SJSA1 (cell line): ENCODE measurements at regions not wholly inside any gene's neighbourhood (a gene's known extent, or its start where the extent isn't known, plus 50 kb on each side); places are given as distances from the start of the nearest gene placed in this dataset.
A peak's percentile ranks its signal among the peaks of the same experiment; 100 is the strongest.

Experiments used
- DNase-seq, 2 experiments: peaks; one replicate each; pipeline ENCODE4 v3.0.0-alpha.2; 2015 to 2020; ENCODE audit warnings: low spot score in 2 of 2, low read depth in 1 of 2
- H3K27ac ChIP-seq: fragments of 250-450 bp; sonication (Bioruptor Pico); 2 replicates; pipeline ENCODE4 v1.5.1; 2020; ENCODE audit warnings: mild to moderate bottlenecking, moderate library complexity
- H3K27me3 ChIP-seq: fragments of 250-450 bp; sonication (Bioruptor Pico); replicated peaks from 2 replicates; pipeline ENCODE4 v1.5.1; 2020; ENCODE audit warnings: mild to moderate bottlenecking, moderate library complexity
- H3K36me3 ChIP-seq: fragments of 250-450 bp; sonication (Bioruptor Pico); 2 replicates; pipeline ENCODE4 v1.5.1; 2020; ENCODE audit warnings: mild to moderate bottlenecking
- H3K4me1 ChIP-seq: fragments of 250-450 bp; sonication (Bioruptor Pico); replicated peaks from 2 replicates; pipeline ENCODE4 v1.6.1; 2021; ENCODE audit warnings: mild to moderate bottlenecking
- H3K4me3 ChIP-seq: fragments of 250-450 bp; sonication (Bioruptor Pico); 2 replicates; pipeline ENCODE4 v1.5.1; 2020; ENCODE audit warnings: mild to moderate bottlenecking
- H3K9me3 ChIP-seq: fragments of 250-450 bp; sonication (Bioruptor Pico); replicated peaks from 2 replicates; pipeline ENCODE4 v1.5.1; 2020; ENCODE audit warnings: mild to moderate bottlenecking

DNA sequence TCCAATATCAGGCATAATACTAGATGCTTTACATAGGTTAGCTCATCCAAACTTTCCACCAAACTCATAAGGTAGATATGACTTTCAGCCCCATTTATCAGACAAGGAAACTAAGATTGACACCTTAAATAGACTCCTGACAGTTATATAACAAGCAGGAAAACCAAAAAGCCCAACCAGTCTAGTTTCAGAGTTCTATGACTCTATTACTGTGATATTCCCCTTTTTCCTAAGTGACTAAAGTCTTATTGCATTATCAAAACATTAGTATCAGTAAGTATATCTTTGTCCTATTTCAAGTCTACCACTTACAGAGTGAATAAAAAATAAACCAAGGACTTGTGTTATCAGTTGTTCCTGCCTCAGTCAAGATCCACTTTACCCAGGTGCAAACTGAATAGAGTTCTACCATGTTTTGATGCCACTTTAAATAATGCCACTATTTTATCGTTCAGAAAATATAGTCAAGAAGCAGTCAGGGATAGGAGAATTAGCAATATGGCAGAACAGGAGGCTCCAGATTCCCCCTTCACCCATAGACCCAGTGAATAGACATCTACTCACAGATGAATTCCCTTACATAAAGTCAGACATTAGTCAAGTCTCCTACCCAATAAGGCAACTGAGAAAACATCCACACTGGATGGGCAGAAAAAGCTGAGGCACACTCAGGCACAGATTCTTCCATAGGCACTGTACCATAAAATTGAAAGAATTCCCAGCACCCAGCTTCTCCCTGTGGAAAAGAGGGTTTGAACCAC lies 74.1 kb downstream of the CRPPA start:
- Histone ChIP-seq H3K4me3 (no peak overlapping the region), H3K27ac (peak overlapping the region; percentile 83), H3K27me3 (no peaks in the 10 kb centered on the region), H3K36me3 (no peaks in the 10 kb centered on the region), H3K4me1 (peaks cover 31% of the 10 kb centered on the region), H3K9me3 (no peaks in the 10 kb centered on the region)
- peak in 1 of 2 experiments; percentile 6 for DNase-seq

- Histone ChIP-seq H3K36me3 (no peaks in the 10 kb centered on the region), H3K9me3 (no peaks in the 10 kb centered on the region), H3K4me3 (no peak overlapping the region), H3K27me3 (no peaks in the 10 kb centered on the region), H3K4me1 (peaks cover 31% of the 10 kb centered on the region), H3K27ac (peak overlapping the region; percentile 83)
- DNase-seq, result peak; percentile 71 to 96
Observed at GRCh38 chr7:16345979-16346958, 75.1 kb downstream of the CRPPA start.

DNA sequence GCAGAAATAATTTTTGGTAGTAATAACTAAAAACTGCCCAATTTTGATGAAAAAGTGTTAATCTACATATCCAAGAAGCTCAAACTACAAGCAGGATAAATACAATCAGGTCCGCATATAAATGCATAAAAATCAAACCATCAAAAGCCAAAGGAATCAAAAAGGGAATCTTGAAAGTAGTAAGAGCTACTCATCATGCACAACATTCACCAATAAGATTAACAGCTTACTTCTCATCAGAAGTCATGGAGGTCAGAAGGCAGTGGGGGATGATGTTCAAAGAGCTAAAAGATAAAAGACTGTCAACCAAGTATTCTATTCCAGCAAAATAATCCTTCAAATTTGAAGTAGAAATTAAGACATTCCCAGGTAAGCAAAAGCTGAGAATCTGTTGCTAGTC lies 76.4 kb downstream of the CRPPA start:
- DNase-seq, result no peak
- Histone ChIP-seq H3K9me3 (no peaks in the 10 kb centered on the region), H3K4me3 (no peak overlapping the region), H3K27ac (no peak overlapping the region), H3K36me3 (no peaks in the 10 kb centered on the region), H3K27me3 (no peaks in the 10 kb centered on the region), H3K4me1 (peaks cover 31% of the 10 kb centered on the region)

DNA sequence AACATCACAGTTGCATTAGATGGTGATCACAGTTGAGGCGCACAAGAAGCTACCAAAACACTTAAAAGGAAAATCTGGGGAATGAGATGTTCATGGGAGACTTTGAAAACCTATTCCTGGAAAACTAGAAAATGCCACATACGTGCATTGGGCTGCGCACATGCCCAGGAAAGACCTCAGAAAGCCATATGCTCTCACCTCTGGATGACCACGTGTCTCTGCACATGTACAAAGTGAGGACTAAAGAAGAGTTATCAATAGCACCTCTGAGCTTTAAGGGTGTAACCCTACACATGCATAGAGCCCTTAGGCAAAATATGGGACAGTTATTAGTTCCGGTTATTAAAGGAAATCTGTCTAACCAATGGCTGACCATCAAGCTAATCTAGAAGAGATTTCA lies 77.7 kb downstream of the CRPPA start:
- Histone ChIP-seq H3K36me3 (no peaks in the 10 kb centered on the region), H3K4me3 (no peak overlapping the region), H3K9me3 (no peaks in the 10 kb centered on the region), H3K27ac (no peak overlapping the region), H3K27me3 (no peaks in the 10 kb centered on the region), H3K4me1 (peaks cover 31% of the 10 kb centered on the region)
- DNase-seq, result no peak

- H3K9me3 ChIP-seq, result no peaks in the 10 kb centered on the region
- H3K4me3 ChIP-seq, result no peak overlapping the region
- H3K27ac ChIP-seq, result no peak overlapping the region
- DNase-seq, result no peak
- H3K4me1 ChIP-seq, result no peaks in the 10 kb centered on the region
- no peaks in the 10 kb centered on the region for H3K27me3 ChIP-seq
- no peaks in the 10 kb centered on the region for H3K36me3 ChIP-seq
Observed at GRCh38 chr7:16338065-16338464, 83.3 kb downstream of the CRPPA start.

GRCh38 chr7:16326106-16326505 lies 95.2 kb downstream of the CRPPA start:
- Histone ChIP-seq H3K4me1 (no peaks in the 10 kb centered on the region), H3K27me3 (no peaks in the 10 kb centered on the region), H3K4me3 (no peak overlapping the region), H3K27ac (no peak overlapping the region), H3K36me3 (no peaks in the 10 kb centered on the region), H3K9me3 (no peaks in the 10 kb centered on the region)
- DNase-seq, result no peak

- H3K4me1 ChIP-seq, result peaks cover 14% of the 10 kb centered on the region
- no peaks in the 10 kb centered on the region for H3K27me3 ChIP-seq
- H3K27ac ChIP-seq, result no peak overlapping the region
- H3K9me3 ChIP-seq, result no peaks in the 10 kb centered on the region
- no peak for DNase-seq
- no peak overlapping the region for H3K4me3 ChIP-seq
- no peaks in the 10 kb centered on the region for H3K36me3 ChIP-seq
Observed at GRCh38 chr7:16323313-16323712, 98.0 kb downstream of the CRPPA start.

- Histone ChIP-seq H3K4me3 (no peak overlapping the region), H3K36me3 (no peaks in the 10 kb centered on the region), H3K27me3 (no peaks in the 10 kb centered on the region), H3K4me1 (peaks cover 14% of the 10 kb centered on the region), H3K27ac (no peak overlapping the region), H3K9me3 (no peaks in the 10 kb centered on the region)
- no peak for DNase-seq
Observed at GRCh38 chr7:16320099-16320660, 101.2 kb downstream of the CRPPA start.

- no peak overlapping the region for H3K27ac ChIP-seq
- no peak overlapping the region for H3K4me3 ChIP-seq
- peak in 1 of 2 experiments; percentile 39 for DNase-seq
- H3K36me3 ChIP-seq, result no peaks in the 10 kb centered on the region
- no peaks in the 10 kb centered on the region for H3K9me3 ChIP-seq
- no peaks in the 10 kb centered on the region for H3K27me3 ChIP-seq
- peaks cover 14% of the 10 kb centered on the region for H3K4me1 ChIP-seq
Observed at GRCh38 chr7:16318989-16319915, 102.1 kb downstream of the CRPPA start.

GRCh38 chr7:16318463-16318862 lies 102.9 kb downstream of the CRPPA start:
- no peak for DNase-seq
- Histone ChIP-seq H3K9me3 (no peaks in the 10 kb centered on the region), H3K36me3 (no peaks in the 10 kb centered on the region), H3K4me1 (peaks cover 14% of the 10 kb centered on the region), H3K27ac (no peak overlapping the region), H3K27me3 (no peaks in the 10 kb centered on the region), H3K4me3 (no peak overlapping the region)

DNA sequence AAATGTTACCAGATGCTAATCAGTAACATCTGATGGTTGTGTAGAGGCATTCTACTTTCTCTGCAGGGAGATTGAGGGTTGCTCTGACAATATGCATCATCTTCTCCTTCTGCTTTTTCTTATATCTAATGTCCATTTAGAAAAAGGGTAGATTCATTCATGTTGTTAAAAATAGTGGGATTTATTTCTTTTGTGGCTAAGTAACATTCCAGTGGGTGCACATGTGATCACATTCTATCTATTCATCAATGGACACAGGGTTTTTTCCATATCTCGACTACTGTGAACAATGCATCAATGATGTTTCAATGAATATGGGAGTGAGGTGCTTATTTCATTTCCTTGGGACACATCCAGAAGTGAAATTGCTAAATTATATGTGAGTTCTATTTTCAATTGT lies 103.9 kb downstream of the CRPPA start:
- Histone ChIP-seq H3K27ac (no peak overlapping the region), H3K36me3 (no peaks in the 10 kb centered on the region), H3K4me3 (no peak overlapping the region), H3K4me1 (peaks cover 14% of the 10 kb centered on the region), H3K27me3 (no peaks in the 10 kb centered on the region), H3K9me3 (no peaks in the 10 kb centered on the region)
- no peak for DNase-seq

DNA sequence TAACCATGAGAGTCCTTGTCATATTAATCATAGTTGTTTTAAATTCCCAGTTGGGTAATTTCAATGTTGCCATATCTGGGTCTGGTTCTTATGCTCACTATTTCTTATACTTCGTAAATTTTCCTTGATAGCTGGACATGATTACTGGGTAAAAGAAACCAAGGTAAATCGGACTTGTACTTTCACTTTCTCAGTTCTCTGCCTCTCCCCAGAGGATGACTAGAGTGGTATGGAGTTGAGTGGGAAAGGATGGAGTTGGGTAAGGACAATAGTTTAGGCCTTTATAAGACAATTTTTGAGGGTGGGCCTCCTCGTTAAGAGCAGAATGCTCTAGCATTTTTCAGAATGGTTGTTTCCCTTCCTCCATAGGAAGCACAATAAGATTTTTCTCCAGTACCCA lies 106.1 kb downstream of the CRPPA start:
- Histone ChIP-seq H3K4me1 (peaks cover 14% of the 10 kb centered on the region), H3K4me3 (0 out of 2 replicates have a peak overlapping the region, but pooled peaks have one; percentile 3), H3K9me3 (no peaks in the 10 kb centered on the region), H3K27me3 (no peaks in the 10 kb centered on the region), H3K36me3 (no peaks in the 10 kb centered on the region), H3K27ac (no peak overlapping the region)
- DNase-seq, result no peak

DNA sequence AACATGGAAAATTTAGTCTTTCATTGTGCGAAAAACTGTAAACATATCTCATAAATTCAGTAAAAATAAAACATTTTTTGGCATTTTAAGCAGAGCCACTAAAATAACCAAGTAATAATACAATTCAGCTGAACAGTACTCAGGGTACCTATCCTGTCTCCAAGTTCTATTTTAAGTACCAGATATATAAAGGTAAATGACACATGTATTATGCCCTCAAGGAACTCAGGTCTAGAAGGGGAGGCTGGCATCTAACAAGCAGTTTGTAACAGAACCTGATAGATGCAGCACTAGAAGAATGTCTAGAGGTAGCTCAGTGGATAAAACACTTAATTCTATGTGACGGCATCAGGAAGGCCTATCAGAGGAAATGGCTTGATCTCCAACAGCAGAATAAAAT lies 112.2 kb downstream of the CRPPA start:
- Histone ChIP-seq H3K27ac (no peak overlapping the region), H3K36me3 (no peaks in the 10 kb centered on the region), H3K4me1 (no peaks in the 10 kb centered on the region), H3K9me3 (no peaks in the 10 kb centered on the region), H3K4me3 (no peak overlapping the region), H3K27me3 (no peaks in the 10 kb centered on the region)
- no peak for DNase-seq
